Anterior cingulate cortex (tissue), 58 donors: ENCODE measurements at regions not wholly inside any gene's neighbourhood (a gene's known extent, or its start where the extent isn't known, plus 50 kb on each side); places are given as distances from the start of the nearest gene placed in this dataset.

Experiments
- DNase-seq, 58 donors: peaks; one replicate each; lab custom pipeline; 2025; lab: John Stamatoyannopoulos, UW

GRCh38 chr9:4435197-4435596 is 55.1 kb upstream of the SLC1A1 start:
- no peak for DNase-seq

GRCh38 chr9:4433379-4433778 is 56.9 kb upstream of the SLC1A1 start:
- no peak for DNase-seq

GRCh38 chr9:4430432-4431261 is 59.6 kb upstream of the SLC1A1 start:
- DNase-seq, result no peak

- DNase-seq, result no peak
These were observed 64.8 kb upstream of the SLC1A1 start for GRCh38 chr9:4425319-4426045.

GRCh38 chr9:4424891-4425290 is 65.4 kb upstream of the SLC1A1 start:
- no peak for DNase-seq

GRCh38 chr9:4424038-4424437 is 66.2 kb upstream of the SLC1A1 start:
- no peak for DNase-seq

- DNase-seq, result no peak
These were observed 67.1 kb upstream of the SLC1A1 start for GRCh38 chr9:4423207-4423610.

- DNase-seq, result no peak
These were observed 67.8 kb upstream of the SLC1A1 start for GRCh38 chr9:4422495-4422894.

- no peak for DNase-seq
These were observed 68.4 kb upstream of the SLC1A1 start for GRCh38 chr9:4421847-4422246.

- DNase-seq, result no peak
These were observed 69.9 kb upstream of the SLC1A1 start for GRCh38 chr9:4420351-4420750.

GRCh38 chr9:4417578-4418325 is 72.5 kb upstream of the SLC1A1 start:
- DNase-seq, result no peak

GRCh38 chr9:4416467-4416866 is 73.8 kb upstream of the SLC1A1 start:
- no peak for DNase-seq

GRCh38 chr9:4415281-4415680 is 75.0 kb upstream of the SLC1A1 start:
- no peak for DNase-seq

GRCh38 chr9:4413856-4414255 is 76.4 kb upstream of the SLC1A1 start:
- DNase-seq, result no peak

- no peak for DNase-seq
These were observed 86.1 kb upstream of the SLC1A1 start for GRCh38 chr9:4404156-4404555.

- DNase-seq, result no peak
These were observed 87.8 kb upstream of the SLC1A1 start for GRCh38 chr9:4402501-4402900.

GRCh38 chr9:4400731-4401130 is 89.5 kb upstream of the SLC1A1 start:
- DNase-seq, result no peak

- DNase-seq, result peak in 1 of 58 donors; percentile 14
These were observed 92.4 kb upstream of the SLC1A1 start for GRCh38 chr9:4397917-4398316.

GRCh38 chr9:4393806-4394523 is 94.1 kb upstream of the GLIS3 start:
- no peak for DNase-seq

- no peak for DNase-seq
These were observed 89.9 kb upstream of the GLIS3 start for GRCh38 chr9:4389755-4390154.

GRCh38 chr9:4389003-4389402 is 89.1 kb upstream of the GLIS3 start:
- no peak for DNase-seq
